H7 (cell line): ENCODE measurements at regions not wholly inside any gene's neighbourhood (a gene's known extent, or its start where the extent isn't known, plus 50 kb on each side); places are given as distances from the start of the nearest gene placed in this dataset.
A peak's percentile ranks its signal among the peaks of the same experiment; 100 is the strongest.
"Not testable (repeated sequence)": the region's sequence is repeated elsewhere in the genome, so short reads cannot be mapped to it uniquely, and the experiment has no call there.

Source experiments
- DNase-seq: peaks from one replicate; pipeline ENCODE4 v3.0.0; 2012
- H3K27me3 ChIP-seq: 2 replicates; pipeline ENCODE4 v1.6.0; 2011; ENCODE audit warnings: mild to moderate bottlenecking, low read length; ENCODE audit not compliant: control insufficient read depth, insufficient read depth
- H3K36me3 ChIP-seq: replicated peaks from 2 replicates; pipeline ENCODE4 v1.5.1; 2011; ENCODE audit warnings: low read length; ENCODE audit not compliant: control insufficient read depth, insufficient read depth
- H3K4me3 ChIP-seq: 2 replicates; pipeline ENCODE4 v1.5.1; 2011; ENCODE audit warnings: low read depth, mild to moderate bottlenecking, control low read depth, low read length, moderate library complexity; ENCODE audit not compliant: insufficient read depth

DNA sequence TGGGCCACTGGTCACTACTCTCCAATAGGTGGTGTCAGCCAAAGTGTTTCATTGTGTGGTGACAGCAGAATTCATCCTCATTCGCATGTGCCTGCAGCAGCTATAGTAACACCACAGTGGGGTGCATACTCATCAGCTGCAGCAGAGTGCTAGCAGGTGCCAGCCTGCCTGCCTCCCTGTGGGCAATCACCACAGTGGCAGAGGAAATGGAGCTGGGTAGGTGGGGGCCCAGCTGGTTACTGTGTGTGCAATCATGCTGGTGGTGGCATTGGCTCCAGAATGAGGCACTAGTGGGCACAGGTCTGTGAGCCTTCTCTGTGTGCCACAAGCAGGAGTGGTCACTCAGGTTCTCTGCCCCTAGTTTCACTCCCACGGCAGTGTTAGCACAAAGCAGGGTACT, 579.2 kb downstream of the PTPRC start:
- Histone ChIP-seq H3K4me3 (no peak overlapping the region), H3K27me3 (no peaks in the 10 kb centered on the region), H3K36me3 (no peaks in the 10 kb centered on the region)
- peak; percentile 25 for DNase-seq

DNA sequence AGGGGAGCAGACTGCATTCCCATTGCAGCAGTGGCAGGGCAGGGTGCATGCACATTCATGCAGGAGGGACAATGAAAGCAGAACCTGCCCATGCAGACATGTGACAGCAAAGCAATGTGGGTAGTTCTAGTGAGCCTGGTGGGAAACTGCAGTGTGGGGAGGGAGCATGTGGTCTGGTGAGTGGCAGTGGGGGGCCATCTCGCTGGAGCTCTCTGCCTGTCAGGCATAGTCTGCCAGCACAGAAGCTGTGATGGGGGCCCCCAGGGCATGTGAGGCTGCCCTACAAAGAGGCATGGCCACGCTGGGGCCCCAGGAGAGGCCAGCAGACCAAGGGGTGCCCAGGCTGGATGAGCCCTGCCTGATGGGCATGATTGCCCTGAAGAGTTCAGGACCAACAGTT, 579.7 kb downstream of the PTPRC start:
- no peak for DNase-seq
- H3K36me3 ChIP-seq = no peaks in the 10 kb centered on the region
- H3K4me3 ChIP-seq = no peak overlapping the region
- H3K27me3 ChIP-seq = no peaks in the 10 kb centered on the region

DNA sequence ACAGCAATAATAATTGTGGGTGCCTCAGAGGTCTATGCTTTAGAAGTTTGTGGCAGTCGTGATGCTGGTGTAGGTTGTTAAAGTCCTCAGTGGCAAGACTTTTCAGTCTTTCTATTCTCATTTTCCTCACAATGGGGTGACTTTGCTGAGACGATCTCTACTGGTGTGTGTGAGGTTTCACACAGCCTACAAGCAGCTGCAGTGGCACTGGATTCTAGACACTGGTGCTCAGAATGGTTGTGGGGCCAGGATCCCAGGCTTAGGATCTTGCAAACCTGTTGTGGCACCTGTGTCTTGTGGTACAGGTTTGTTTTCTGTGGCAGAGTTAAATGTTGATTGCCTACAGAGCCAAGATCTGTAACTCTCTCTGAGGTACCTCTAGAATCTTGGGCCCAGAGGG, 581.2 kb downstream of the PTPRC start:
- H3K27me3 ChIP-seq = no peaks in the 10 kb centered on the region
- H3K4me3 ChIP-seq = no peak overlapping the region
- no peak for DNase-seq
- H3K36me3 ChIP-seq = no peaks in the 10 kb centered on the region

DNA sequence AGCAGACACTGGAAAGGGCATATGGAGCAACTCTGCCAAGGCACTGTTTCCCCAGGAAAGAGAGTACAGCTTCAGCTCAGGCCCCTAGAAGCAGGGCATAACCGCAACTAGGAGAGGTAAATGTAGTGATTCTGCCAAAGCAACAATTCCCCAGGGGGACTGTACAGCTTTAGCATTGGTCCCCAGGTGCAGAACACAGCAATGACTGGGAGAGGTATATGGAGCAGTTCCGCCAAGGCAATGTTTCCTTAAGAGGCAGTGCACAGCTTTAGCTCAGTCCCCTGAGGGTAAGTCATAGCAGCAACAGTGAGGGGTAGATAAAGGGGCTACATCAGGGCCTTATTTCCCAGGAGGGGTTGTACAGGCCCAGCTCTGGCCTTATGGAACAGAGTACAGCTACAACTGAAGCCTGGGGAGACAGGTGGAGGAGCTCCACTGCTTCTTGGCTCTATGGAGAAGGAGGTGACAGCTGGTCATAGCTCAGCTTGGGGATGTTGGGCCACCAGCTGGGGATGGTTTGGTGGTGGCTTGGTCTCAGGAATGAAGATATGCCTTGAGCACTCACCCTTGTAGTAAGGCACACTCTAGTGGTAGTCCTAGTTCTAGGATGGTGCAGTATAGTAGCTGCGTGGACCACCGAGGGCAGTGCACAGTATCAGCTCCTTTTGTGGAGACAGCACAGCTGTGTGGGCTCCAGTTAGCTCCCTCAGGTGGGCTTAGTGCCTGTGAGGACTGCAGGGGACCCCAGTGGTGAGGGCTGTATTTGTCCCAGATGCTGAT, 582.7 kb downstream of the PTPRC start:
- no peak overlapping the region for H3K4me3 ChIP-seq
- no peak for DNase-seq
- no peaks in the 10 kb centered on the region for H3K27me3 ChIP-seq
- no peaks in the 10 kb centered on the region for H3K36me3 ChIP-seq

DNA sequence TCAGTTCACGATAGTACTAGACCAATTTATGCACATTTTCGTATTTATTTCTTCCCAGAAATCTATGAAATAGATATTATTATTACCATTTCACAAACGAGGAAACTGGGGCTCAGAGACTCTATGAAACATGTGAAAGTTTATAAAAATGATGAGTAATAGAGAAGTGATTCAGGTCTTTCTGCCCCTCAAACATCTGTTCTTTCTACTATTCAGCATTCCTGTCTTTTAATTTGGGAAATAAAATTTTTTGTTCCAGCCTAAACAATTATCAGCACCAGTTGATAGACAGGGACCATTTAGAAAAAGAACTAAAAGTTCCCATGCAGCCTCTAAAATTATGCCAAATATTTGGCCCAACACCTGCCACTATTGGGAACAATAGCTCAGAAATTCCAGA, 585.1 kb downstream of the PTPRC start:
- Histone ChIP-seq H3K27me3 (no peaks in the 10 kb centered on the region), H3K4me3 (no peak overlapping the region), H3K36me3 (no peaks in the 10 kb centered on the region)
- DNase-seq = no peak

DNA sequence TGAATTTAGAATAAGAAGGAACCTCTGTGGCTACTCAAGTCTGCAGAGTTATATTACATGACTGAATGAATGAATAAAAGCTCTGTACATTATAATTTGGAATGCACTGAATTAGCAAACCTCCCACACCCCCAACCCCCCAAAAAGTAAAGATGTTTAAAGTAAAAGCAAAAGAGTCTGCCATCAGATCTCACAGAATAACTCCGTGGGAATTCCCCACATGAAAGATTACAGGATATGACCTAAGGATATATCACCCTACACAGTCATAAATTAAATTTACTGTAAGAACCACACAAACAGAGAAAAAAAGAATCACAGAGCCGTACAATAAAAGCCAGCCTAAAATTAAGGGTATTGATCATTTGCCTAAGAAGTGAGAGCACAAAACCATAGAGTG, 587.3 kb downstream of the PTPRC start:
- Histone ChIP-seq H3K4me3 (no peak overlapping the region), H3K36me3 (no peaks in the 10 kb centered on the region), H3K27me3 (no peaks in the 10 kb centered on the region)
- DNase-seq = no peak

DNA sequence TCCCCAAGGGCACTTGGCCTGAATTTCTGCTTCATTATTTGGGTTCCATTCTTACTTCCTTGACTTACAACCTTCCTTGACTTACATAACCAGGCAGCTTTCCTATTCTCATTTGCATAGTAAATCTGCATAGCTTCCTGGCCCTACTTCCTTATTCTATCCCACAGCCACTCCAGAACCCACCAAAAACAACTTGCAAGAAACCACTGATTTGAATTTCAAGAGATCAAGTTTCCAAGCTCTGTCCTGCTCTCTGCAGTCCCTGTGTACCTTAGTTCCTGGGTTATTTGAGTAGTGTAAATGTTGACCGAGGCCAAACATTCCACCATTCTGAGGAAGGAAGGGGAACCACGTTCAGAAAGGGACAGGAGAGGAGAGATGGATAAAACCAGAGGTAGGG, 603.3 kb downstream of the PTPRC start:
- Histone ChIP-seq H3K36me3 (no peaks in the 10 kb centered on the region), H3K27me3 (no peaks in the 10 kb centered on the region)

DNA sequence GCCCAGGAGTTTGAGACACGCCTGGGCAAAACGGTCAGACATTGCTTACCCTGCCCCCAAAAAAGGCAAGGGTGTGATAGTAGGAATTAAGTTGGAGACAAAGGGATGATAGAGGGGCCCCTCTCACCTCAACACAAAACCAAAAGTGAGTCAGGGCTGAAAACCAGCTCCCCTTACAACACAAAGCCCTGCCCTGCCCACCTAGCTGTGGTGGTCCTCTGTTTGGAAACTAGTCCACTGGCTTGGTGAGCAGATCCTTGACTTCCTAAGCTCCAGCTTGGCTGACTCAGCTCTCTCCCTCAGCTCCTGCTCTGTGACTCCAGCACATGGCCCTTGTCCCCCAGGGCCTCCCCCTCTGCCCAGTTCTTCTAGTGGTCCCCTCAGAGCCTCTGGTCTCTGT, 603.8 kb downstream of the PTPRC start:
- H3K4me3 ChIP-seq = no peak overlapping the region
- DNase-seq = no peak
- no peaks in the 10 kb centered on the region for H3K36me3 ChIP-seq
- no peaks in the 10 kb centered on the region for H3K27me3 ChIP-seq

More for the DNA sequence above, 603.3 kb downstream of the PTPRC start:
- no peak for DNase-seq
- no peak overlapping the region for H3K4me3 ChIP-seq

DNA sequence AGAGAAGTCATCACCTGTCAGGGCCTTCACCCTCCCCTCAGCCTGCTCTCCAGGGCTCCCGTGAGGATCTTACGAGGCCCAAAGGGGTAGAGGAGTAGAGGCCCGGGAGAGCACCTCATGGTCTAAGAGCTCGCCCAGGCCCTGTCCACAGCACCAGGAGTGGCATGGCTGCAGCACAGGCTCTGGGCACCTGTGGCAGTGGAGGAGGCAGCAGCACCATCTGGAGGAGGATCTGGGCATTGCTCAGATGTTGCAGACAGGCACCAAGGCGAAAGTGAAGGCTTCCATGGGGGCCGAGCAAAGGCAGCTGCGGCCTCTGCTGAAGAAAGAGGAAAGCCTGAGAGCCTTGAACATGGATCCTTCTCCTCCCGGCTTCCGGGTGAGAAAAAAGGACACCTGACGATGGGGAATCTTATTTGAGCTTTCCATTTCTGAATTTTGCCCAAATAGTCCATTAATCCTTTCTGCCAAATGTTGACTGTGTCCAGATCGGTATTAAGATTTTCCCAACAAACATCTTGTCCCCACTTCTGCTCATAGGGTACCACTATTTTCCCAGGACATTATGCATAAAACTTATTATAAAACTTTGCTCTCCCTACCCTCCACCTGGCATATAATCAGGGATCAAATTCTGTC, 604.7 kb downstream of the PTPRC start:
- Histone ChIP-seq H3K27me3 (no peaks in the 10 kb centered on the region), H3K4me3 (no peak overlapping the region), H3K36me3 (no peaks in the 10 kb centered on the region)
- peak; percentile 30 for DNase-seq

DNA sequence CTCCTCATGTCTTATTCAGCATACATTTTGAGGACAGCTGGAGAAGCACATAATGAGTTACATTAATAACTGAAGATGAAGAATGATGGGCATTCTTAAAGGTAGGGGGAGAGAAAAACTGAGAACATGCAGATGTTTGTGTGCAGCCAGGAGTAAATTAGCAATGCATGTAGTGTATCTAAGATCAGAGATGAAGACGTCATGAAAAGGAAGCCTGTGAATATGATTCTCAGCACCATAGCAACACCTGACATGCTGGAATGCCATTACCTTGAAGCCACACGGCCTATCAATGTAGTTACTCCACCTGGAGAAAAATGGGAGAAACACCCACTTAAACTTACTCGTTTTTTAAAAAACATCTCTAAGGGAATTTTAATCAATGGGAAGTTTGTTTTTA, 607.1 kb downstream of the PTPRC start:
- Histone ChIP-seq H3K36me3 (no peaks in the 10 kb centered on the region), H3K27me3 (no peaks in the 10 kb centered on the region), H3K4me3 (no peak overlapping the region)
- DNase-seq = no peak

DNA sequence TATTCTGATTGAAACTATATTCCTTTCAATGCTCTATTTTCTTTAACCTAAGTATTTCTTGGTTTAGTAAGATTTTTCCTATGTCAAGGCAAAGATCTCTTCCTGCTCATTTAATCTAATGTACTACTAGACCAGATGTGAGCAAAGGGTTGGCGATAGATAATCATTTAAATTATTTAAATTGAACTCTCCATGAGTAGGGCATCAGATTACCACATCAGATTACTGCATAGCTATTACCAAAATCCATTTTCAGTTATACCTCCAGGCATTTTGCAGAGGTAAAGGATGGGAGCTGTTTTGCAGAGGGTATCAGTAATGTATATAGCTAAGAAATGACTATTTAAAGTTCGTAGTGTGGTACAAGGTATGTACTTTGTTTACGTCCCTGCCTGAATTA, 607.9 kb downstream of the PTPRC start:
- H3K27me3 ChIP-seq = no peaks in the 10 kb centered on the region
- no peak overlapping the region for H3K4me3 ChIP-seq
- H3K36me3 ChIP-seq = no peaks in the 10 kb centered on the region
- DNase-seq = no peak

DNA sequence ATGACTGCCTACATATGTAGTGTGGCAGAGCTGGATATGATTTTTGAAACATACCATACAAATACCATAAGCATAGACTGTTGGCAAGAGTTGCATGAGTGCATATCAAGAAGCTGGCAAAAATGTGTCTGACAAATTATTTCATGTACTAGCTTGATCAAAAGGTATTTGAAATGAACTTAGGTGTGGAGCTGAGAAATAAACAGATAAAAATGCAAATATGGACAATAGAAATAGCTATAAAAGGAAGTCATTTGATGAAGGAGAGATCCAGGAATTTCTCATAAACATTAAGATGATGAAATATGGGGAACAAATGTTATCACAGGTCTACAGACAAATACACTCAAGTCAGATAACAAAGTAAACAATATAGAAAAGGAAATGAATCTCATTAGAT, 609.1 kb downstream of the PTPRC start:
- no peaks in the 10 kb centered on the region for H3K36me3 ChIP-seq
- H3K27me3 ChIP-seq = no peaks in the 10 kb centered on the region
- no peak for DNase-seq
- no peak overlapping the region for H3K4me3 ChIP-seq

DNA sequence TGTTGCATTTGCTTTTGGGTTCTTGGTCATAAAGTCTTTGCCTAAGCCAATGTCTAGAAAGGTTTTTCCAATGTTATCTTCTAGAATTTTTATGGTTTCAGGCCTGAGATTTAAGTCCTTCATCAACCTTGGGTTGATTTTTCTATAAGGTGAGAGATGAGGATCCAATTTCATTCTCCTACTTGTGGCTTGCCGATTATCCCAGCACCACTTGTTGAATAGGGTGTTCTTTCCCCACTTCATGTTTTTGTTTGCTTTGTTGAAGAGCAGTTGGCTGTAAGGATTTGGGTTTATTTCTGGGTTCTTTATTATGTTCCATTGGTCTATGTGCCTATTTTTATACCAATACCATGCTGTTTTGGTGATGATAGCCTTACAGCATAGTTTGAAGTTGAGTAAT, 615.2 kb downstream of the PTPRC start:
- H3K36me3 ChIP-seq, H3K4me3 ChIP-seq, DNase-seq, H3K27me3 ChIP-seq: not testable (repeated sequence)

DNA sequence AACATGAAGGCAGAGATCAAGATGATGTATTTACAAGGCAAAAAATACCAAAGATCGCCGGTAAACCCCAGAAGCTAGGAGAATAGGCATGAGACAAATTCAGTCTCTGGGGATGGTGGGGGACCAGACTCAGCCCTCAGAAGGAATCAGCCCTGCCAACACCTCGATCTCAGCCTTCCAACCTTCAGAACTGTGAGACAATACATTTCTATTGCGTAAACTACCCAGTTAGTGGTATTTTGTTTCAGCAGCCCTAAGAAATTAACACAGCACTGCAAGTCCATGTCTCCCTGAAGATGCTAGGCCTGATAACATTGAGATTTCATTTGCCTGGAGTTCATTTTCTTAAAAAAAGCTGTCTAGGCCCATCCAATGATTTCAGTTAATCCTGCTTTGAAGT, 622.5 kb downstream of the PTPRC start:
- Histone ChIP-seq H3K4me3 (no peak overlapping the region), H3K36me3 (no peaks in the 10 kb centered on the region), H3K27me3 (no peaks in the 10 kb centered on the region)
- no peak for DNase-seq

DNA sequence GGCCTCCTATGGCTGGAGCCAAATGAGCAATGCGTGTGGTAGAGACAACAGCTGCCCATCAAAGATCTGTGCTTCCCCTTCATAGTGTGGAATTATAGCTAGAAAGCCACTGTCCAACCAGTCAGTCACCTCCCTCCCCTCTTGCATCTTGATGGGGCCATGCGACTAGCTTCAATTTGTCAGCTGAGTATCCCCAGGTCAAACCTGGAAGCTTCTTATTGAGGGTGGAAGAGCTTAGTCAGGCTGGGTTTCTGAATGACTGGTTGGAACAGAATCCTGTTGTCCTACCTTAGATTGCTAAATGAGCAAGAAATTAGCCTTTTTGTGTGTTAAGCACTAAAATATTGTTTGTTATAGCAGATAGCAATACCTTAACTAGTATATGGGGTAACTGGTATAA, 625.4 kb downstream of the PTPRC start:
- no peak for DNase-seq
- H3K4me3 ChIP-seq = no peak overlapping the region
- H3K27me3 ChIP-seq = no peaks in the 10 kb centered on the region
- no peaks in the 10 kb centered on the region for H3K36me3 ChIP-seq
